ENCODE measurements at regions not wholly inside any gene's neighbourhood (a gene's known extent, or its start where the extent isn't known, plus 50 kb on each side); places are given as distances from the start of the nearest gene placed in this dataset.
A peak's percentile ranks its signal among the peaks of the same experiment; 100 is the strongest.

DNA sequence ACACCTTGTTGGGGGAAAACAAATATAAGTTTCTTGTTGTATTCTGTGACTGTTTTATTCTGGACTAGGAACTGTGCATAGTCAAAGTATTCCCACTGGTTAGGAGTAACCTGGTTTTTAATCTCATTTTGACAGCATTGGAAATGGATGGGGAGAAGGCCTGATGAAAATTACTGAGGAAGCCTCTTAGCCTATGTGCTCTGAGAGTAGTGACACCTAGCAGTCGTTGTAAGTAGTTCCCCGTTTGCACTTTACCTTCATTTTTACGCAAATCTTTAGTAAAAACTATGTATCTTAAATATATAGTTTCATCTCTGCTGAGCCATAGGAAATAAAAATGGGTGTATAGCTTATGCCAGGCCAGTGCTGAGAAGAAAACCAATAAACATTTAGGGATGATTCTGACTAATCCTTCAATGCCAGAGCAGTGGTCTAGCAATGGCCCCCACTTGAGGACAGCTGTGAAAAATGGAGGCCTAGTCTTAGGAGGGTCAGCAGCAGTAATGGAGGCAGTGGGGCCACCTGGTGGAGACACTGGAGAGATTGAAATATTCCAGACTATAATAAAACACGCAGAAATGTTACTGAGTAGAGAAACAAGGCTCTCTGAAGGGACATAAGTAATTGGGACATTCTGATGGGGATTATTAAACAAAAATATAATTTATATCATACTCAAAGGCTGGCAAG is 133.2 kb upstream of the NOVA1 start:
- BruUV-seq (replicated peaks) = no TSS peak
- Histone ChIP-seq H3K36me3 (ENCODE audit: insufficient read depth, low read length, poor library complexity, severe bottlenecking) (no peaks in the 10 kb centered on the region), H3K4me1 (ENCODE audit: insufficient read depth, low read length, poor library complexity, severe bottlenecking) (no peaks in the 10 kb centered on the region), H3K27me3 (replicated peaks; ENCODE audit: insufficient read depth, low read depth, low read length, poor library complexity) (no peaks in the 10 kb centered on the region), H3K4me3 (ENCODE audit: low read depth, low read length, poor library complexity, severe bottlenecking) (no peak overlapping the region), H3K9me3 (ENCODE audit: low read depth, low read length, poor library complexity, severe bottlenecking) (no peaks in the 10 kb centered on the region), H3K27ac (ENCODE audit: low read depth, low read length, poor library complexity, severe bottlenecking) (no peak overlapping the region)
- intact Hi-C loops (cut with micrococcal nuclease; ENCODE audit: unreplicated experiment) = loop anchor here (5.0 to 10.0 kb wide), 4 partner anchors 184 to 896 kb away; no protein-coding TSS in a partner anchor
- ChIA-PET CTCF (interaction anchor here (0.6 to 1.4 kb wide), 2 partner anchors 476 to 567 kb away, joined by 3 read pairs; no protein-coding TSS in a partner anchor), POLR2A (ENCODE audit: low non-redundant PET) (no interaction called here)
- DNase-seq (ENCODE audit: low spot score) = peak; percentile 54
- TF ChIP-seq EZH2 (IDR thresholded peaks at IDR 0.05; ENCODE audit: borderline replicate concordance, low read depth, low read length, poor library complexity, severe bottlenecking) = no peak
- peak; percentile 78 for TF ChIP-seq CTCF (conservative IDR thresholded peaks at IDR 0.05; ENCODE audit: low read depth, low read length)

DNA sequence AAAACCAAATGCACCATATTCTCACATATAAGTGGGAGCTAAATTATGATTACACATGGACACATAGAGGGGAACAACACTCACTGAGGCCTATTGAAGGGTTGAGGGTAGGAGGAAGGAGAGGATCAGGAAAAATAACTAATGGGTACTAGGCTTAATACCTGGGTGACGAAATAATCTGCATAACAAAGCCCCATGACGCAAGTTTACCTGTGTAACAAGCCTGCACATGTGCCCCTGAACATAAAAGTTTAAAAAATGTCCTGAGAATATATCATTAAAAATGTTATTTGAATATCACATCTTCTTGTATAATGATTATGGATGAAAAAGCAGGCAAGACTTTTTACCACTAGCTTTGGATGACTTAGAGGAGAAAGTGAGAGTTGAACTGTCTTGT is 138.0 kb upstream of the NOVA1 start:
- POLR2A ChIA-PET (ENCODE audit: low non-redundant PET) = no interaction called here
- no TSS peak for BruUV-seq (replicated peaks)

GRCh38 chr14:26738571-26738970 is 140.7 kb upstream of the NOVA1 start:
- no peak overlapping the region for H3K4me3 ChIP-seq (ENCODE audit: low read depth, low read length, poor library complexity, severe bottlenecking)
- TF ChIP-seq CTCF (conservative IDR thresholded peaks at IDR 0.05; ENCODE audit: low read depth, low read length) = no peak
- TF ChIP-seq EZH2 (IDR thresholded peaks at IDR 0.05; ENCODE audit: borderline replicate concordance, low read depth, low read length, poor library complexity, severe bottlenecking) = no peak
- ChIA-PET POLR2A (ENCODE audit: low non-redundant PET) (no interaction called here), CTCF (no interaction called here)
- peak; percentile 3 for DNase-seq (ENCODE audit: low spot score)
- intact Hi-C loops (cut with micrococcal nuclease; ENCODE audit: unreplicated experiment) = loop anchor here (10.0 kb wide), 2 partner anchors 176 to 904 kb away; no protein-coding TSS in a partner anchor
- no peaks in the 10 kb centered on the region for H3K36me3 ChIP-seq (ENCODE audit: insufficient read depth, low read length, poor library complexity, severe bottlenecking)
- H3K4me1 ChIP-seq (ENCODE audit: insufficient read depth, low read length, poor library complexity, severe bottlenecking) = no peaks in the 10 kb centered on the region
- no TSS peak for BruUV-seq (replicated peaks)
- no peaks in the 10 kb centered on the region for H3K27me3 ChIP-seq (replicated peaks; ENCODE audit: insufficient read depth, low read depth, low read length, poor library complexity)
- no peak overlapping the region for H3K27ac ChIP-seq (ENCODE audit: low read depth, low read length, poor library complexity, severe bottlenecking)
- H3K9me3 ChIP-seq (ENCODE audit: low read depth, low read length, poor library complexity, severe bottlenecking) = no peaks in the 10 kb centered on the region

More for the DNA sequence above, 138.0 kb upstream of the NOVA1 start:
- Histone ChIP-seq H3K4me3 (ENCODE audit: low read depth, low read length, poor library complexity, severe bottlenecking) (no peak overlapping the region), H3K27ac (ENCODE audit: low read depth, low read length, poor library complexity, severe bottlenecking) (no peak overlapping the region), H3K4me1 (ENCODE audit: insufficient read depth, low read length, poor library complexity, severe bottlenecking) (no peaks in the 10 kb centered on the region), H3K9me3 (ENCODE audit: low read depth, low read length, poor library complexity, severe bottlenecking) (no peaks in the 10 kb centered on the region), H3K27me3 (replicated peaks; ENCODE audit: insufficient read depth, low read depth, low read length, poor library complexity) (no peaks in the 10 kb centered on the region), H3K36me3 (ENCODE audit: insufficient read depth, low read length, poor library complexity, severe bottlenecking) (no peaks in the 10 kb centered on the region)
- no peak for TF ChIP-seq CTCF (conservative IDR thresholded peaks at IDR 0.05; ENCODE audit: low read depth, low read length)
- TF ChIP-seq EZH2 (IDR thresholded peaks at IDR 0.05; ENCODE audit: borderline replicate concordance, low read depth, low read length, poor library complexity, severe bottlenecking) = no peak
- no peak for DNase-seq (ENCODE audit: low spot score)
- intact Hi-C loops (cut with micrococcal nuclease; ENCODE audit: unreplicated experiment) = loop anchor here (10.0 kb wide), 2 partner anchors 179 to 901 kb away; no protein-coding TSS in a partner anchor
- CTCF ChIA-PET = no interaction called here

All from A673 (cell line).